GM19463 (cell line): ENCODE measurements at regions not wholly inside any gene's neighbourhood (a gene's known extent, or its start where the extent isn't known, plus 50 kb on each side); places are given as distances from the start of the nearest gene placed in this dataset.

ENCODE experiments used
- ATAC-seq: cut with Tn5 transposase; IDR thresholded peaks from one replicate; pipeline ENCODE4 v1.9.1; 2021; ENCODE audit warnings: mild to moderate bottlenecking, moderate library complexity; ENCODE audit not compliant: unreplicated experiment

DNA sequence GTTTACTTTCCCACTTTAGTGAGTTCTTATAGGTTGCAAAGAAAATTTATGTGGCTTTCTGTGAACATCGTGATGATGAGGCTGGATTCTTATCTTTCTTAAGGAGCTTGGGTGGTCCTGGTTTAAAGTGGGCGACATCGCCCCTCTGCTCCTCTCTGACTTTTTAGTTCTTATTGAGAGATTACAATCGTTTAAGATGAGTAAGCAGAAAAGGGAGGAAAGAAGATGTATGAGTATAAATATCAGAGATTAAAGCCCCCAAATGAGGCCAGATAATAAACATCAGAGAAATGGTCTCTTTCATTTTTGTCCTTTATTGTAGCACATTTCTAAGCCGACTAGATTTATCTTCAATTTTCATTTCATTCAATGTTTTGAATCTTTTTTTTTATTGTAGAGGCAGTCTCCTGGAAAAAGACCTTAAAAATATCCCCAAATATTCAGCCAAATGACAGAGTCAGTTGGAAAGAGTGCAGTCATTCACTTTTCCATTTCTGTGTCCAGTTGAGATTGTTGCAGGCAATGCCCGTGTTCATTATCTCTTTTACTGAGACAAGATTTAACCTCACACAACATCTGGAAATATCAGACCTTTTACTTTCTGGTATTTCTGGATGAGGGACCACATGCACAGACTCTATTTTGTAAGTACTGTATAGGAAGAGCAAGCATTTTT is 62.0 kb upstream of the PDE7B start:
- ATAC-seq: no peak

DNA sequence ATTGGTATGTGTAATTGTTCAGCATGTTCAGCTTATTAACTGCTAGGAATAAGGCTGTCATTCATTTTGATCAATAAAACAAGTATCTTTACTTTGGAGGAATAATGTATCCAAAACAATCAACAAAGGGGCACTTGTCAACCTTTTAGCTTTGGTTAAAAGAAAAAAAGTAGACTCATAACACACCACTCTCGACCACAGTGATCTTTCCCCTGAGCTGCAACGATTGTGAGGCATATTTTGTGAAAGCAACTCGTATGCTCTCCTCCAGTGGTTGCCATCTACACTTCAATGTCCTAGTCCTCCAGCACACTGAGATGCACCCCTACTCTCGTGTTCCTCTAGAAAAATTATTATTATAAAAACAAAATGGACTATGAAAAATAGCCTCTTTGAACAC is 60.1 kb upstream of the PDE7B start:
- ATAC-seq: no peak

GRCh38 chr6:135796643-135797305 is 54.7 kb upstream of the PDE7B start:
- ATAC-seq: no peak

DNA sequence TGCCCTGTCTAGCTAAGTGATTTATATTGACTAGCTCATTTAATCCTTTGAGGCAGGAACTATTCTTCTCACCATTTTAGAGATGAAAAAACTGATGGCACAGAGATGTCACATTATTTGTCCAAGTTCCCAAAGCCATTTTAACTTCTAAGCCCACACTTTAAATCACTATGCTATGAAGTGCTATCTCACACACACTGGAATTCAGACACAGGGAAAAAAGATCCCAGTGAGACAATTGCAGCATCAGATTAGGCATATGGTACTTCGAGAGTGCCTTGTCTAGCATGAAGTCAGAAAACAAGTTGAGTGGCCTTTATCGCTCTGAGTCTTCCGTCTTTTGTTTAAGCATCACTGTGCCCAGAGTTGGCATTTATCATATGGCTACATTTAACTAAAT is 54.1 kb upstream of the PDE7B start:
- ATAC-seq: no peak

DNA sequence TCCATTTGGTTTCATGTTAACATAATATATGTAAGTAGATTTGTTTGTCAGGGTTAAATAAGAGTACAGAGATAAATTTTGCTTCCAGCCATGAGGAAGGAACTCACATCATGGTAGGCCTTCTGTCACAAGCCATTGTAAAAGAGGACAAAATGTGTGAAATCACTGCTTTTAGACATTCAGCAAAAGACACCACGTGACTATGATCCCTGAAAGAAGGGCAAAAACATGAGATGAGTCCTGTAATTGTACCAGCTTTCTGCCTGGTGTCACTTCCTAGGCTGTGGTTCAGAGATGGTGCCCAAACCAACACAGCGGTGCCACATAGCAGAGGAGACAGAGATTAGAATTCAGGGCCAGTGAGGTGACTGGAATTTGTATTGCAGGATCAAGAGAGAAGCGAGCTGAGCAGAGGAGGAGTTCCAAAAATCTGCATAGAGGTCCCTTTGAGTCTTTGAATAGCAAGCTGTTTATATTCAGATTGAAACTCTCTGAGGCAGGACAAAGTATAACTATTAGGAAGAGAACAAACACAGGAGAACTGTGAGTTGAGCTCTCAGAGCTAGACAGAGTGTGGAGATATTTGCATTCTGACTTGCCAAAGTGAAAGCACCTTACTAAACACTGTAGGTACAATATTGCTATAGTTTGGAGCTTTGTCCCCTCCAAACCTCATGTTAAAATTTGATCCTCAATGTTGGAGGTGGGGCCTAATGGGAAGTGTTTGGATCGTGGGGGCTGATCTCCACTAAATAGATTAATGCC is 52.6 kb upstream of the PDE7B start:
- no peak for ATAC-seq
